NCI-H2029 (cell line): ENCODE measurements at regions not wholly inside any gene's neighbourhood (a gene's known extent, or its start where the extent isn't known, plus 50 kb on each side); places are given as distances from the start of the nearest gene placed in this dataset.

Source experiments
- DNase-seq: peaks from one replicate; lab custom pipeline; 2025; lab: John Stamatoyannopoulos, UW

DNA sequence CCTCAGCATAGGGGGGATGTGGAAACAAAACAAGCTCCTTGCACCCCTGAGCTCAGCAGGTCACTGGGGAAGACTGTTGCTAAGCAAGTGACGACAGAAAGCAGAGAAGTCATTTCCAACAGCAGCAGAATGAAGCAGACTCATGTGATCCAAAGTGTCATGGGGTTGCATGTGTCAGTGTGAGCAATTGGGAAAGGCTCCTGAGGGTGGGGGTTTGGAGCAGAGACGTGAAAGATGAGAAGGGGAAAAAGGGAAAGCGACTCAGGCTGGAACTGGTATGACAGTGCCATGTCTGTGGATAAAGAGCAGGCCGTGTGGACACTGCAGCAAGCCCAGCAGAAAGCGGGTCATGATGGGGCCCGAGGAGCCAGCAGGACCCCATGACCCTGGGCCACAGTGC, 363.9 kb downstream of the PREX1 start:
- DNase-seq, result no peak

DNA sequence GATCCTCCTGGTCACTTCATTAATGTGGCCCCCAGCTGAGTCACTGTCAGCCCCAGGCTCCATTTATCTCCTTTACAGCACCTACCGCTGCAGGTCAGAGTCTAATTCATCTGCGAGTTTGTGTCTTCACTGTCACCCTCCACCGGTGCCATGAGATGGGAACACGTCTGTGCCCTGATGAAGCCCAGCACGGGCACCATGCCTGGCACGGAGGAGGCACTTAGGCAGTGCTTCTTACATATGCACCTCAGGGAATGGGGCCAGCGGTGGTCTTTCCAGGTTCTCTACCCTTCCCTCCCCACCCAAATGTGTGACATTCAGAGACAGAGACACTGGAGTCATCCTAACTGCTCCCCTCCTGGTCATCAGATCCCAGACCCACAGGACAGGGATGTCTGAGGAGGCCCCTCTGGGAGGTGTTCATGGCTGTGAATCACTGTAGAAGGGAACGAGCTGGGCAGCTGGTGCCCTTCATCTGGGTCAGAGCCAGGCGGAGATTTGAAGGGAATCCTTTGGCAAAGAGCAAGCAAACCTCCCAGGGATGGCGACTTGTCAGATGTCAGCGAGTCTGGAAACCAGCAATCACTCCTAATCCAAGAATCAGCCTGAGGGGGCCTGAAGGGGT, 364.6 kb downstream of the PREX1 start:
- no peak for DNase-seq

DNA sequence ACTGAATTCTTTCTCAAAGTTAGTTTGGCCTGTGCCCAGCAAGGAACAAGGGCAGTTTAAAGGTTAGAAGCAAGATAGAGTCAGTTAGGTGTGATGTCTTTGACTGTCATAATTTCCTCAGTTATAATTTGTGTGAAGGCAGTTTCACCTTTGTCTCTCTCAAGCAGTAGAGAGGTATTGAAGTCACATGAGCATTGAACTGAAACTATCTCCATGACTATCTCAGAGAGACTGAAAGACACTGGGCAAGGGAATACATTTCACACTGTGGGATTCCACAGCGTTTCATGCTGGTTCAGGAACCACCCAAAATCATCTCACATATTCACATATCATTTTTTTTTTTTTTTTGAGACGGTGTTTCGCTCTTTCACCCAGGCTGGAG, 366.1 kb downstream of the PREX1 start:
- no peak for DNase-seq

DNA sequence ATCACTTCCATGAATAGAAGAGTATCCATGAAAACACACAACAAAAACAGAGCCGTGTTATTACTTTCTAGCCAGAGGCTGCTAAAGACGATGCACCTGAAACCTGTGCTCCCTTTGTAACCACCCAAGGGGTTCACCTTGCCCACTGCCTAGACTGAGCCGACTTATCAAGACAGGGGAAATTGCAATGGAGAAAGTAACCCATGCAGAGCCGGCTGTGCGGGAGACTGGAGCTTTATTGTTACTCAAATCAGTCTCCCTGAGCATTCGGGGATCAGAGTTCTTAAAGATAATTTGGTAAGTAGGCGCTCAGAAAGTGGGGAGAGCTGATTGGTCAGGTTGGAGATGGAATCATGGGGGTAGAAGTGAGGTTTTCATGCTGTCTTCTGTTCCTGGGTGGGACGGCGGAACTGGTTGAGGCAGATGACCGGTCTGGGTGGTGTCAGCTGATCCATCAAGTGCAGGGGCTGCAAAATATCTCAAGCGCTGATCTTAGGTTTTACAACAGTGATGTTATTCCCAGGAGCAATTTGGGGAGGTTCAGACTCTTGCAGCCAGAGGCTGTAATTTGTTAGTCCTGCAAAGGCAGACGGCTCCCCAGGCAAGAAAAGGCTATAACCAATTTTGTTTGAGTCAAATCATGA, 366.6 kb downstream of the PREX1 start:
- no peak for DNase-seq

DNA sequence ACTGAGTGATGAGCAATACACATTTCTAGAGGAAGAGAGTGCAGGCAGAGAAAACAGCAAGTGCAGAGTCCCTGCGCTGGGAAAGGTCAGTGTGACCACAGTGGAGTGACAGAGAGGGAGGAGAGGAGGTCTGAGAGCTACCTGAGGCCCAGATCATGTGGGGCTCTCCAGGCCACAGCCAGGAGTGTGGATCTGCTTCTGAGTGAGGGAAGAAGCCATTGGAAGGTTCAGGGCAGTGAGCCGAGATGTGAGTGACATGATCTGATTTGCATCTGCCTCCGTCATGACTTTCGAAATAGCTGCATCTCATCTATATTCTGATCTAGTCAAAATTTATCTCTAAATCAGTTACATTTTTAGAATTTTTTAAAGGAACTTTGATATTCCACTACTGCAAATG, 367.1 kb downstream of the PREX1 start:
- no peak for DNase-seq

DNA sequence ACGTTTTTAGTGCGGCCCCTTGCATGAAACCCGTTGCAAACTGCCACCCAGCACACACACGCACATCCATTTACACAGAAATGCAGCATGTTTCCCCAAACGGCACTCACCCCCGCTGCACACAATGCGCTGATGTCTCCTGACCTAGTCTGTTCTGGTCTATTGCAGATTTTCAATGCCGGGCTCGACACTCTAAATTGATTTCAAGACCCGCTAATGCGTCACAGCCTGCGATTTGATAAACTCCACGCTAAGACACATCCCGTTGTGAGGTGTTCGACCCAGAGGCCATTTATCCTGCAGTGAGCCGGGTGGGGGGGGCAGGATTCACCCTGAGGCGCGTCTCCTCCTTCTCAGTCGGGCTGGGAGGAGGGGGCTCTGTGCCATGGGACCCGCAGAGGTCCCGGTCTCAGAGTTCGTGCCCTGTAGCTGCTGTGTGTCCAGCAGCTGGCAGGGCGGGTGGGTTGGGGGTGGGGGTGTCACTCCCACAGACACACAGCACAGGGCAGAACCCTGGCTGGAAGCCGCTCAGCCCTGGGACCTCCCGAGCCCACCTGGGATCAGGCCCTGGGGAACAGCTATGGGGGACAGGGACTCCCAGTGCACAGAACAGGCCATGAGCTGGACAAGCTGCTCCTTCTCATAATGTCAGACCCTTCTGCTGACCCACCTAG, 367.9 kb downstream of the PREX1 start:
- DNase-seq, result no peak

DNA sequence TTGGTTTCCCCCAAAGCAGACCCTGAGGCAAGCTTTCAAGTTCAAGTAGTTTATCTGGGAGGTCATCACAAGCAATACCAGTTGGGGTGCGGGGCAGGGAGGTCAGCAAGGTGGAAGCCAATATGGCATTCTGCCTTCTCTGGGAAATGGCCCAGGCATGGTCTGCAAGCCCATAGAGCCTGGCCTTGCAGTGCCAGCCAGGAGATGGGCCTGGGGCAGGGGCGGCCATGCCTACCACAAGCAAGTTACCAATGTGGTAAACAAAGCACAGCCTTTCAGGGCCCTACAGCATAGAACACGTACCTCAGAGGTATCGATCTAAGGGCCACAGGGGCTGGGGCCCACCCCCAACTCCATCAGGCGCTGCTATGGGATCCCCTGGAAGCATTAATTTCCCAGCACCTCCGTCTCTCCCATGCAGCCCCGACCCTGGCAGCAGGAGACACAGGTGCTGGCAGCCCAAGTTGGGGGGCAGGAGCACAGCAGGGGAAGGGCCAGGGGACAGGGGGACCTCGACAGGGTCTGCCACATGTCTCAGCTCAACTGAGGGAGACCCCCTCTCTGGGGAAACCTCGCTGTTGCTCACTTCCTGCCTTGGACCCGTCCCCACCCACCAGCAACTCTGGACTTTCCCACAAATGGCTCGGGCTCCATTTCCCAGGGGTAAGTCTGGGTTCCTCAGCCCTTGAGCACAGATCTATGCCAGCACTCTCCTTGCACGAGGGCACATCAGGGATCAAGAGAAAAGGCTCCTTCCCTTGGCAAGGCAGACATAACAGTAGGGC, 369.0 kb downstream of the PREX1 start:
- DNase-seq, result no peak

DNA sequence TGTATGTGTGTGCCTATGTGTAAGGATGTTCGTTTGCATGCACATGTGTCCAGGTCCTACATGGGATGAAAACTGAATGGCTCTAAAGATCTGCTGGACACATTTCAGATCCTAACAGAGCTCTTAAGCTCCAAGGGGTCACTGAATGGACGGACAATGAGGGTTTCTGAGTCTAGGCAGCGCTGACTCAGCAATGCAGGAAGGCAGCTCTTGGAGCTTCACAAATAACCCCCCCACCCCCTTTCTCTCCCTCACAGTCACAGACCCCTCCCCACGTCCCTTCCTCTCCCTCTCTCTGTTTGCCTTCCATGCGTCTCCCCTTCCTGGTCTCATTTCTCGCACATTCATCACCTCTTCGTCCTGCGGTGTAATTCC, 369.8 kb downstream of the PREX1 start:
- DNase-seq, result no peak

DNA sequence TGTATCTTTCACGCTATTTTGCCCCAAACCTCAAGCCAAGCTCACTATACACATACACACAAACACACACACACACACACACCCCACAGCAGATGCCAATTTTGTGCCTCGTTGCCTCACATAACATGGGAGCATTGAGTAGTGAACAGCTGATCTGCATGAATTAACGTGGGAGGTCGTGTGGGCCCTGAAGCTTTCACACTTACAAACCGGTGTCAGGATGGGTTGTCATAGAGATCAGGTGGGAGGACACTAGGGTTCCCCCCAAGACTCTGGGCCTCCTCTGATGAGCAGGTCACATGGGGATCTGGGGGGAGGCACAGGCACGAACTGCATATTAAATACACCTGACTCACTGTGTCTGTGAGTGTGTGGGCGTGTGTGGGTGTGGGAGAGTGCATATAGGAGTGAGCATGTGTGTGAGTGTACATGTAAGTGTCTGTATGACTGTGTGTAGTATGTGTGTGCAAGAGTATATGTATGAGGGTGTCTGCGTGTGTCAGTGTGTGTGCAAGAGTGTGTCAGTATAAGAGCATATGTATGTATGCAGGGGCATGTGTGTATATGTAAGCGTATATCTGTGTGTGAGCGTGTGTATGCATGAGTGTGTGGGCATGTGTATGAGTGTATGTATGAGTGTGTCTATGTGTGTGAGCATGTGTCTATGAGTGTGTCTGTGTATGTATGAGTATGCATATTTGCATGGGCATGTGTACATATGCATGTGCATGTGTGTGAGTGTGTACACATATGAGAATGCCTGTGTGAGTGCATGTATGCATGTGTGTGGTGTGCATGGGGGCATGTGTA, 370.4 kb downstream of the PREX1 start:
- no peak for DNase-seq

DNA sequence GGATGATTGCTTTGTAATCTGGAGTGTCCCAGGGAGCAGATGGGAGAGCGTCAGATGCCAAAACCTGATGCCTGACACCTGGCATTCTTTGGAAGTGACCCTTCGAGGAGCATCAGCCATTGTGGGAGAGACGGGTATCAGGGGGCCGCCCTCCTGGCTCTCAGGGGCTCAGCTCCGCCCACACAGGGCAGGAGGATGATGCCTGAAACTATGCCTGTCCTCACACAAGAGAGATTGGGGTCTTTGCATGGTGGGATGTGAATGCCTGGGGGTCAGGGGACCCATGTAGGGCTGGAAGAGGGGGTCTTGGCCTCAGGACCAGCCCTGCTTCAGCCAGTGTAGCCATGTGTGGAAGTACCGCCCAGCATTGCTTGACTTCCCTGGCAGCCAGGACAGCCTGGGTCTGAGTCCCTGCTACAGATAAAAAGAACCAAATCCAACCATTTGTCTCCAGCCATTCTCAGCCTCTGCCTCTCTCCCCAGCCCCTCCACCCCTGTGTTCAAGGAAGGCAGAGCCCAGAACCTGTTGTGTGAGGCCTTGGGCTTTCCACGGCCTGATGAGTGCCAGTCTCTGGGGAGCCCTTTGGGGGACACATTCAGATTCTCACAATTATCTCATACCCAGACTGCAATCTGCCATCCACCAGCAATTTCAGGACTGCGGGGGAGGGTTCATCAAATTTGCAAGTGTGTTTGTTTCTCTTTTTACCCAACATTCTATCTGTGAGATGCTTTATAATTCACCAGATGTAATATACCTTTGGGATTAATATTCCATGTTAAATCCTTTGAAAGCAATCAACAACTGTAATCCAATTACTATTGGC, 371.2 kb downstream of the PREX1 start:
- DNase-seq, result no peak

DNA sequence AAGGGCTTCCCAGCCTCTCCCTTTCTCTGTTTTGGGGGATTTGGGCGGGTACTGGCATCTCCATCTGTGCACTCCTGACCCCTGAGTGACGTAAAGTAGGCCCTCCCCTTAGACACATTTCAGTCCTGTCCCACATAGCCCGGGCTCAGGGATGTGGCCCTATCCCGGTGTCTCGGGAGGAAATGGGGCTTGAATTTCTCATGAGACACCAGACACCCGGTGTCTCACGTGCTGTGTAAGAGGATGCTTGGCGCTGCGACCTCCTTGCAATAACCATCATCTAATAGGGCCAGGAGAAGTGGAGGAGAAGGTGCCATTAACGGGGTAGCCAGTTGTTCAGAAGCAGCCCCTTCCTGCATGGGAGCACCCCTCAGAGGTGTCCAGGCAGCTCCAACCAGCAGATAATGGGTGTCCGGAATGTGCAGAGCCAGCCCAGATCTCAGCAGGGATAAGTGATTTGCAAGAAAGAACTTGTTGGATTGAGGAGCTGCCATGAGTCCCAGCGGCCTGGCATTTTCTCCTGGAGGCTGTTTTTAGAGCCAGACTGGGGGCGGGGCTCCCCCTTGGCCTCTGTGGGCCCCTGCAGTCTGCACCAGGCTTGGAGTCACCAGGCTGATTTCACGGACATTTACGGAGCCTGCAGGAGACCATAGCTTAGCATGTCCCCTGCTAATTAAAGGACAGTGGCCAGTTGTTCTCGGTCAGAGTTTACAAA, 372.0 kb downstream of the PREX1 start:
- no peak for DNase-seq

DNA sequence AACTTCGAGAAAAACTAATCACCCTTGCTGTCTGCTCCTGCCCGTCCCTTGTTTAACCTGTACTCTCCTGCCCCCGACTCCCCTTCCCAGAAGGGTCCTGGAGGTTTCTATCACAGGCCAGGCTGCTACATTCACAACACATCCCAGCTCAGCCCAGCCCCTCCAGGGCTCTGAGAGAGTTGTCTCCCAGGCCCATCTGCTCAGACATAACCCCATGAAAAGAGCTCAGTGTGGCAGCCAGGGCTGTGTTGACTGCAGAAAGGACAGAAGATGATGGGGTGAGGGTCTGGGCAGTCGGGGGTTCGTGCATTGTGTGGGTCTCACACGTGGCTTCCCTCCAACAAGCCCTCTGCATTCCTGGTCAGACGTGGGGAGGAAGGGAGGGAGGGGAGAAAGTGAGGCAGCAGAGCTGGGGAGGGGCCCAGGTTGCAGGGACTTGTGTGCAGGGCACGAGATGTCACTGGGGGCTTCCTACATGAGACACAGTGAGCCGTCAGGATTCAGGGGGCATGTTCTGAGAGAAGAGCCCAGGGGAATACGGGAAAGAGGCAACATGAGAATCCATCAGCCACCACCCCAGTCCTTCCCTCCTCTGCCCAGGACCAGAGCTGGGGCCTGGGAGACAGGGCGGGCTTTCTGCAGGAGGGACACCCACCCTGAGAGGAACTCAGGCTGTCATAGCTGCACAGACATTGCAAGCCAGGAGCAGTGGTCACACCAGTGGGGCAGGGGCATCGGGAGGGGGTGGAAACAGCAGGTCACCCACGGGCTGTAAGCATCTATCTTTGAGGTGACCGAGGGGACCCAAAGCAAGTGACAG, 372.9 kb downstream of the PREX1 start:
- no peak for DNase-seq

DNA sequence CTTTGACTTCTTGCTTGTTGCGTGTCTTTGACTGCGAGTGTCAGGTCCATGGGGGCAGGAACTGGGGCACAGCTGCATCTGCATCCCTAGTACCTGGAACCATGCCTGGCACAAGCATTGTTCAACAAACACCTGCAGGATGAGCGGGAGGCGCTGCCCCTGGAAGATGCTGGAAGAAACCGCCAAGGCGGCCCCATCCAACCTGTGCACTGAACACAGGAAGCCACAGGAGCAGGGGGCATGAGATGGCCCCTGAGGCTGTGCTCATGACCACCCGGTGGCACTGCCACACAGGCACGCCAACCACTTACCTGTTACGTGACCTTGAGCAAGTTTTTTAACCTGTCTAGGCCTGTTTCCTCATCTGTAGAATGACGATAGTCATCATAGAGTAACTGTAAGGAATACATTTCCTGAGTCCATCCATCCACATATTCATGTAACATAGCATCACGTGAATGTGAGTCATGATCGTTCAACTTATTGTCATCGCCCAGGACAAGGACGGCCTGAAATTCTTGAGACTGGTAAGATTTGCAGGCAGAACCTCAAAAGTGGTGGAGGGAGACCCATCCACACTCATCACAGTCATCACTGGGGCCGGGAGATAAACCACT, 374.2 kb downstream of the PREX1 start:
- no peak for DNase-seq

DNA sequence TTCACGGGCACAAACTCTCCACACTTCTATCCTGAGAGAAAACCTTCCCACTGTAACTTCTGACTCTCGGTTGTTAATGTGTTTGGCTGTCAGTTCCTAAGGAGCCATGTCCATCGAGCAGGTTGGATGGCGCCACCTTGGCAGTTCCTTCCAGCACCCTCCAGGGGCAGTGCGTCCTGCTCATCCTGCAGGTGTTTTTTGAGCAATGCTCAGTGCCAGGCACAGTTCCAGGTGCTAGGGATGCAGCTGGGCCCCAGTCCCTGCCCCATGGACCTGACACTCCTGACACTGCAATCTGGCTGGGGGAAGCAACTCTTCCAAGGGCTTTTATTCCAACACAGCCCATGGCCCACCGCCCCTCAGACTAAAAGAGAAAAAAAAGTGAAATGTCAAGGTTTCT, 376.4 kb downstream of the PREX1 start:
- DNase-seq, result no peak

DNA sequence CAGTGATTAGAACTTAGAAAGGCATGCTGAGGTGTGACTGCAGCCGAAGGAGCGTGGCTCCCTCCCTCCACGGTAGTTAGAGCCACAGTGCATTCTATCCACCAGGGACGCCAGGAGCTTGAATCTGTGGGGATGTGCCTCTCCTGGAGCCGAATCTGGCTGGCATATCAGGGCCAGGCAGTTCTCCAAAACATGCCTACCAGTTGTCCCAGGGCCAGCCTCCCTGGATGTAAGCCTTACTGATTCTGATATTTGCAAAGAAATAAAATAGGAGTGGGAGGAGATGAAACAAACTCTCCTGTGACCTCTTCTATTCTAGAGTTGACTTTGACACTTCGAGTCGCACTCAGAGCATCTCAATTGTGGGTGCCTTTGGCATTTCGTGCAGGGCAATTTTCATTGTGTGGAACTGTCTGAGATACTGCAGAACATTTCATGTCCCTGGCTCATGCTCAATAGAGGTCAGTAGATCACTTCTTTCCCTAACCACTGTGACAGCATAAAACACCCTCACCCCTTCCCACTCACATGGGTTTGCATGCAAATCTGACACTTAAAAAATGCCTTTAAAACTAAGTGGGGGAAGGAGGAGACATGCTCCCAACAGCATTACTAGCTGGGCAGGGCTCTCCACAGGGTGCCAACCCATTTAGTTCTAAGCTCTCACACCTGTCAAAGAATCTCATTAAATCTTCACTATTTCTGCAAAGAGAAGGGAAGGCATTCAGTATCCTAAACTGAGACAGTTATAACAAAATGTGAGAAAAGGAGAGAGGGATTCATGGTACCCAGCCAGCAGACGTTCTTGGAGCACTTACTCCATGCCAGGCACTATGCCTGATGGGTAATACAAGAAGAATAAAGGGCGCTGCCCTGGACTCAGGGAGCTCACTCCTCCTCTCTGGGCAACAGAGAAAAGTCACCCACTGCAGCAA, 378.9 kb downstream of the PREX1 start:
- no peak for DNase-seq

DNA sequence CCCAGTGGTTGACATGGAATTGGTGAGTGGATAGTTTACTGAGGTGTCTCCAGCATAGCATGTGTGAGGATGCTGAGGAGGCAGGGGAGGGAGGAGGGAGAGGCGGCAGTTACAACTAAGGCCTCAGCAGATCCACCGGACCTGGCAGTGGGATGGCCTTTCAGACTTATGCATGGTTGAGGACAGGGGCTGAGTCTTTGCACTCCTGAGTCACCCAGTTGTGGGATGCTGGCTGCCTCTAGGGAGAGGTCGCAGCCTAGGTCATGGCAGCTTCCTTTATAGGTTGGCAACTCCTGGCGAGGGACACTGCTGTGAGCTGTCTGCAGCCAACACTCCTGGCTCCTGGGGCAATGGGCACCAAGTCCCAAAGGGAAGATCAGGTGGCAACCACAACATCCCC, 380.3 kb downstream of the PREX1 start:
- no peak for DNase-seq

DNA sequence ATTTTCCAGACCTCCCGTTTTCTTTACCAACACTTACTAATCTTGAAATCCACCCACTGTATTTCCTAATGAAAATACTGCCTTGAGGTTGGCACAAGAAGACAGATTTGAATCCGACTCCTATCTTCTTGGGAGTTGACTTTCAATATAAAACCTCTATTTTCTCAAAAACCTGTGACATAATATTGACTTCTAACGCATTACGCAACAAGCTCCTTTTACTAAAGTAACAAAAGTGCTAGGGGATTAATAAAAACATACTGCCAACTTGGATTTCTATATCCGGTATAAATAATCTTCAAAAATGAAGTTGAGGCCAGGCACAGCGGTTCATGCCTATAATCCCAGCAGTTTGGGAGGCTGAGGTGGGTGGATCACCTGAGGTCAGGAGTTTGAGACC, 382.0 kb downstream of the PREX1 start:
- no peak for DNase-seq

DNA sequence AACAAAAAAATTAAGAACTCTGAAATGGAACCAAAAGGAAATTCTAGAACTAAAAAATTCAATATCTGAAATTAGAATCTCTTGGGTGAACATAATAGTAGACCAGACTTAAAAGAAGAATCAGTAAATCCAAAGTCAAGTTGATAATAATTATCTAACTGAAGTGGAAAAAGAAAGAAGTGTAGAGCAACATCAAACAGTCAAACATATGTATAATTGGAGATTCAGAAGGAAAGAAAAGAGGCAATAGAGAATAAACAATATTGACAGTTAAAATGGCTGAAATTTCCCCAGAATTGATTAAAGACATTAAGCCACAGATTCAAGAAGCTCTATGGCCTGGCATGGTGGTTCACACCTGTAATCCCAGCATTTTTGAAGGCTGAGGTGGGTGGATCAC, 383.6 kb downstream of the PREX1 start:
- DNase-seq, result no peak
